ENCODE measurements at regions not wholly inside any gene's neighbourhood (a gene's known extent, or its start where the extent isn't known, plus 50 kb on each side); places are given as distances from the start of the nearest gene placed in this dataset.

- Histone ChIP-seq H3K27me3 (no peaks in the 10 kb centered on the region), H3K36me3 (no peaks in the 10 kb centered on the region), H3K4me3 (no peak overlapping the region), H3K9me3 (no peaks in the 10 kb centered on the region), H3K27ac (no peak overlapping the region), H3K4me1 (no peaks in the 10 kb centered on the region)
- no peak for DNase-seq
- TF ChIP-seq EP300 (IDR thresholded peaks at IDR 0.05) (no peak), POLR2A (IDR thresholded peaks at IDR 0.05) (no peak), CTCF (IDR thresholded peaks at IDR 0.05) (no peak), POLR2AphosphoS5 (IDR thresholded peaks at IDR 0.05) (no peak)
- 79 to 85% (median 82%) methylated on average over 4 of the region's 4 CpGs for WGBS, 5 donors
- intact Hi-C loops (cut with DNase I; ENCODE audit: low total_unique reads), result no loop called here
Measured at GRCh38 chr4:37058826-37059225, 185.7 kb upstream of the NWD2 start.

DNA sequence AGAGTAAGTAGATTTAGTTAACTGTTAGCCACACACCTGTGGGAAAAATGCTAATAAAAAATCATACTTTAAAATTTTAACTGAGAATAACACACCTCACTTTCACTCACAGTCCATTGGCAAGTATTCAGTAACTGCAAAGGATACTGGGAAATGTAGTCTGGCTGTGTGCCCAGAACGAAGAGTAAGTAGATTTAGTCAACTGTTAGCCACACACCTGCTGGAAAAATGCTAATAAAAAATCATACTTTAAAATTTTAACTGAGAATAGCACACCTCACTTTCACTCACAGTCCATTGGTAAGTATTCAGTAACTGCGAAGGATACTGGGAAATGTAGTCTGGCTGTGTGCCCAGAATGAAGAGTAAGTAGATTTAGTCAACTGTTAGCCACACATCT lies 178.4 kb upstream of the NWD2 start:
- intact Hi-C loops (cut with DNase I; ENCODE audit: low total_unique reads), result no loop called here
- H3K36me3 ChIP-seq, result no peaks in the 10 kb centered on the region
- WGBS, 5 donors, result 44 to 62% (median 49%) methylated on average over 2 of the region's 2 CpGs
- TF ChIP-seq POLR2AphosphoS5 (IDR thresholded peaks at IDR 0.05) (no peak), CTCF (IDR thresholded peaks at IDR 0.05) (no peak), POLR2A (IDR thresholded peaks at IDR 0.05) (no peak), EP300 (IDR thresholded peaks at IDR 0.05) (no peak)
- H3K27me3 ChIP-seq, result no peaks in the 10 kb centered on the region
- peaks cover 0 to 4% (median 0%) of the 10 kb centered on the region in 4 donors for H3K9me3 ChIP-seq
- H3K4me1 ChIP-seq, result no peaks in the 10 kb centered on the region
- no peak overlapping the region for H3K27ac ChIP-seq
- no peak overlapping the region for H3K4me3 ChIP-seq
- peak in 1 of 2 donors; percentile 16 for DNase-seq

DNA sequence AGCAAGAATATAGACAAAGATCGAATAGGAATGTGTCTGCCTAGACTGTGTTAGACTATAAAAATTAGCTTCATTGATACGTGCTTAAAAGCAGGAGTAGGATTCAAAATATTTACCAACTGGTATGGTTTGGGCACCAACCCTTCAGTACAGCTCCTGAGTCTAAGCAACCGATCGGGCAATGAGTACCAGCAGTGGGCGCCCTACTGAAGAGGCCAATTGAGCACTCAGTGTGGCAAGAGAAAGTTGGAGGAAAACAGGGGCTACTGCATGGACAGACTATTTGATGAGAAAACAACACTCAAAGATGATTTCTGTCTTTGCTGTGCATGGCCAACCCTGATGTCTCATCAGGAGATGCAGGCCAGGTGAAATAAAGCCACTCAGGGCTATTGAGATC lies 176.0 kb upstream of the NWD2 start:
- 47 to 67% (median 61%) methylated on average over 5 of the region's 5 CpGs for WGBS, 5 donors

GRCh38 chr4:37070041-37070440 lies 174.5 kb upstream of the NWD2 start:
- intact Hi-C loops (cut with DNase I; ENCODE audit: low total_unique reads), result no loop called here
- TF ChIP-seq POLR2A (IDR thresholded peaks at IDR 0.05) (no peak), CTCF (IDR thresholded peaks at IDR 0.05) (no peak), EP300 (IDR thresholded peaks at IDR 0.05) (no peak), POLR2AphosphoS5 (IDR thresholded peaks at IDR 0.05) (no peak)
- WGBS, 5 donors, result 50 to 76% (median 55%) methylated on average over 5 of the region's 5 CpGs
- DNase-seq, result no peak
- H3K9me3 ChIP-seq, result peaks cover 0 to 4% (median 0%) of the 10 kb centered on the region in 4 donors
- no peaks in the 10 kb centered on the region for H3K36me3 ChIP-seq
- H3K27me3 ChIP-seq, result no peaks in the 10 kb centered on the region
- no peaks in the 10 kb centered on the region for H3K4me1 ChIP-seq
- H3K4me3 ChIP-seq, result no peak overlapping the region
- no peak overlapping the region for H3K27ac ChIP-seq

More for the DNA sequence above, 176.0 kb upstream of the NWD2 start:
- Histone ChIP-seq H3K4me1 (no peaks in the 10 kb centered on the region), H3K27me3 (no peaks in the 10 kb centered on the region), H3K9me3 (peaks cover 0 to 4% (median 0%) of the 10 kb centered on the region in 4 donors), H3K4me3 (no peak overlapping the region), H3K36me3 (no peaks in the 10 kb centered on the region), H3K27ac (no peak overlapping the region)
- intact Hi-C loops (cut with DNase I; ENCODE audit: low total_unique reads), result no loop called here
- no peak for TF ChIP-seq POLR2AphosphoS5 (IDR thresholded peaks at IDR 0.05)
- no peak for TF ChIP-seq CTCF (IDR thresholded peaks at IDR 0.05)
- TF ChIP-seq POLR2A (IDR thresholded peaks at IDR 0.05), result no peak
- TF ChIP-seq EP300 (IDR thresholded peaks at IDR 0.05), result no peak
- DNase-seq, result no peak

Data from stomach (tissue), 8 donors.